ENCODE measurements at regions not wholly inside any gene's neighbourhood (a gene's known extent, or its start where the extent isn't known, plus 50 kb on each side); places are given as distances from the start of the nearest gene placed in this dataset.

DNA sequence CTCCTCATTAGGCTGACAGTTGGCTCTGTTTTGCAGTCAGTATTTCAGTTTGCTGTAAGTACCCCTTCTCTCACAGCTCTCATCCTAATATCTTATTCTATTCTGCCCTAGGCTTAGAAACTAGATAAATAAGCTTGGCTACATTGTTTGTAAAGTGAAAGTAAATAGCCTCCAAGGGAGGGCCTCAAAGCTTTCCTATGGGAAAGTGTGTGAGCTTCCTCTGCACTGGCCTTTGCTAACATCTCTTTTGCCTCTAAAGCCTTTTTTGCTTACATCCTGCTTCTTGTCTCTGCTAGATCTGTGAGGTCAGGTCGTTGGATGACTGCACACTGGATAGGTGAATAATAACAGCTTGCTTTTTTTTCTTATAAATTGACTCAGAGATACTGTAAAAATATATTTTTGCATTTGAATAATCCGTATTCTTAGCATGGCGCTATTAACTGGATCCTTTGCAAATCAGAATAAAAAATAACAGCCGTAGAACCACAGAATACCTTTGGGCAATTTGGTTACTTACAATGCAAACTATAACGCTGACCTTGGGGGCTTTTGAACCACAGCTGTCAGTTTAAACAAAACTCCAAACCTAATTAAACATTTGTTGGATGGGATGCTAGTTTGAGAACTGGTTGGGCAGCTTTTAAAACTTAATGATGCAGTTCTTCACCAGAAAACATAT is 55.1 kb downstream of the TTC6 start:
- H3K4me1 ChIP-seq (ENCODE audit: control insufficient read depth, extremely low read depth, insufficient read depth, low read length), result no peaks in the 10 kb centered on the region
- no peak overlapping the region for H2AFZ ChIP-seq (ENCODE audit: low read depth, low read length)
- peaks cover 2 to 4% of the 10 kb centered on the region in 2 experiments for H3K27me3 ChIP-seq (ENCODE audit: control insufficient read depth in 2 of 2, insufficient read depth in 2 of 2, low read length in 2 of 2)
- no peaks in the 10 kb centered on the region for H3K9me3 ChIP-seq (replicated peaks; ENCODE audit: control insufficient read depth, insufficient read depth, low read length)
- H3K79me2 ChIP-seq (ENCODE audit: control insufficient read depth, insufficient read depth, low read length), result no peaks in the 10 kb centered on the region
- H3K9me1 ChIP-seq (replicated peaks; ENCODE audit: control insufficient read depth, extremely low read depth, insufficient read depth, low read length), result no peaks in the 10 kb centered on the region
- dilution Hi-C loops (cut with MboI; ENCODE audit: extremely low pct_ligation_motif_present, low sequenced_read_pairs) (no loop called here), intact Hi-C loops (cut with micrococcal nuclease) (no loop called here)
- no peak overlapping the region for H3K4me2 ChIP-seq (ENCODE audit: insufficient read depth, low read length)
- FAIRE-seq (no peak), DNase-seq (ENCODE audit: low read depth, low spot score) (no peak)
- no peak overlapping the region for H3K27ac ChIP-seq (ENCODE audit: insufficient read depth, low read depth, low read length)
- H4K20me1 ChIP-seq (replicated peaks; ENCODE audit: control insufficient read depth, extremely low read depth, insufficient read depth, low read length), result no peaks in the 10 kb centered on the region
- no peaks in the 10 kb centered on the region for H3K36me3 ChIP-seq (ENCODE audit: control insufficient read depth in 2 of 2, extremely low read depth in 1 of 2, insufficient read depth in 2 of 2, low read length in 2 of 2)
- H3K9ac ChIP-seq (replicated peaks; ENCODE audit: extremely low read depth, insufficient read depth, low read length), result no peak overlapping the region
- BruUV-seq (replicated peaks), result no TSS peak
- ChIA-PET POLR2A (no interaction called here), CTCF (interaction anchor here (0.8 to 1.2 kb wide), 3 partner anchors 9 to 32 kb away, joined by 3 read pairs; no protein-coding TSS in a partner anchor)
- TF ChIP-seq GATA2 (IDR thresholded peaks at IDR 0.05; ENCODE audit: insufficient read depth, insufficient read length, low read depth, low read length) (no peak), POLR2A (IDR thresholded peaks at IDR 0.05; ENCODE audit: low read depth, low read length) (no peak)
- TF ChIP-seq, protein P1, sequence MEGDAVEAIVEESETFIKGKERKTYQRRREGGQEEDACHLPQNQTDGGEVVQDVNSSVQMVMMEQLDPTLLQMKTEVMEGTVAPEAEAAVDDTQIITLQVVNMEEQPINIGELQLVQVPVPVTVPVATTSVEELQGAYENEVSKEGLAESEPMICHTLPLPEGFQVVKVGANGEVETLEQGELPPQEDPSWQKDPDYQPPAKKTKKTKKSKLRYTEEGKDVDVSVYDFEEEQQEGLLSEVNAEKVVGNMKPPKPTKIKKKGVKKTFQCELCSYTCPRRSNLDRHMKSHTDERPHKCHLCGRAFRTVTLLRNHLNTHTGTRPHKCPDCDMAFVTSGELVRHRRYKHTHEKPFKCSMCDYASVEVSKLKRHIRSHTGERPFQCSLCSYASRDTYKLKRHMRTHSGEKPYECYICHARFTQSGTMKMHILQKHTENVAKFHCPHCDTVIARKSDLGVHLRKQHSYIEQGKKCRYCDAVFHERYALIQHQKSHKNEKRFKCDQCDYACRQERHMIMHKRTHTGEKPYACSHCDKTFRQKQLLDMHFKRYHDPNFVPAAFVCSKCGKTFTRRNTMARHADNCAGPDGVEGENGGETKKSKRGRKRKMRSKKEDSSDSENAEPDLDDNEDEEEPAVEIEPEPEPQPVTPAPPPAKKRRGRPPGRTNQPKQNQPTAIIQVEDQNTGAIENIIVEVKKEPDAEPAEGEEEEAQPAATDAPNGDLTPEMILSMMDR (IDR thresholded peaks at IDR 0.05; ENCODE audit: extremely low read depth in 1 of 2, insufficient read depth in 1 of 2, low read depth in 1 of 2, low read length in 2 of 2), result no peak
- no peak overlapping the region for H3K4me3 ChIP-seq (replicated peaks in 1 of 3; ENCODE audit: insufficient read depth in 1 of 3, low read depth in 1 of 3, low read length in 3 of 3)

GRCh38 chr14:37652042-37652441 is 56.6 kb downstream of the TTC6 start:
- H3K4me2 ChIP-seq (ENCODE audit: insufficient read depth, low read length), result no peak overlapping the region
- H3K27me3 ChIP-seq (ENCODE audit: control insufficient read depth in 2 of 2, insufficient read depth in 2 of 2, low read length in 2 of 2), result peaks cover 0 to 4% of the 10 kb centered on the region in 2 experiments
- DNase-seq (ENCODE audit: low read depth, low spot score) (no peak), FAIRE-seq (no peak)
- no peaks in the 10 kb centered on the region for H3K4me1 ChIP-seq (ENCODE audit: control insufficient read depth, extremely low read depth, insufficient read depth, low read length)
- no peaks in the 10 kb centered on the region for H3K36me3 ChIP-seq (ENCODE audit: control insufficient read depth in 2 of 2, extremely low read depth in 1 of 2, insufficient read depth in 2 of 2, low read length in 2 of 2)
- no peak overlapping the region for H3K27ac ChIP-seq (ENCODE audit: insufficient read depth, low read depth, low read length)
- TF ChIP-seq POLR2A (IDR thresholded peaks at IDR 0.05; ENCODE audit: low read depth, low read length) (no peak), JUN (IDR thresholded peaks at IDR 0.05; ENCODE audit: borderline replicate concordance, insufficient read depth, insufficient read length, low read depth) (no peak), GATA2 (IDR thresholded peaks at IDR 0.05; ENCODE audit: insufficient read depth, insufficient read length, low read depth, low read length) (no peak), POLR2AphosphoS5 (IDR thresholded peaks at IDR 0.05; ENCODE audit: insufficient read depth, low read depth, low read length) (no peak), FOS (IDR thresholded peaks at IDR 0.05; ENCODE audit: borderline replicate concordance, insufficient read depth, low read length) (no peak), MYC (IDR thresholded peaks at IDR 0.05; ENCODE audit: low read depth, low read length) (no peak), EZH2 (IDR thresholded peaks at IDR 0.05; ENCODE audit: borderline replicate concordance, low read depth, low read length, severe bottlenecking) (no peak)
- TF ChIP-seq, protein P1 (IDR thresholded peaks at IDR 0.05; ENCODE audit: extremely low read depth in 1 of 2, insufficient read depth in 1 of 2, low read depth in 1 of 2, low read length in 2 of 2), result no peak
- TF ChIP-seq, protein P2, sequence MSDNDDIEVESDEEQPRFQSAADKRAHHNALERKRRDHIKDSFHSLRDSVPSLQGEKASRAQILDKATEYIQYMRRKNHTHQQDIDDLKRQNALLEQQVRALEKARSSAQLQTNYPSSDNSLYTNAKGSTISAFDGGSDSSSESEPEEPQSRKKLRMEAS (IDR thresholded peaks at IDR 0.05; ENCODE audit: insufficient read depth, insufficient read length), result no peak
- H4K20me1 ChIP-seq (replicated peaks; ENCODE audit: control insufficient read depth, extremely low read depth, insufficient read depth, low read length), result no peaks in the 10 kb centered on the region
- H3K9me1 ChIP-seq (replicated peaks; ENCODE audit: control insufficient read depth, extremely low read depth, insufficient read depth, low read length), result no peaks in the 10 kb centered on the region
- H3K79me2 ChIP-seq (ENCODE audit: control insufficient read depth, insufficient read depth, low read length), result no peaks in the 10 kb centered on the region
- BruUV-seq (replicated peaks), result no TSS peak
- ChIA-PET CTCF (interaction anchor here (0.6 kb wide), 1 partner anchor 1093 kb away, joined by 3 read pairs; no protein-coding TSS in a partner anchor), POLR2A (no interaction called here)
- dilution Hi-C loops (cut with MboI; ENCODE audit: extremely low pct_ligation_motif_present, low sequenced_read_pairs) (no loop called here), intact Hi-C loops (cut with micrococcal nuclease) (no loop called here)
- H2AFZ ChIP-seq (ENCODE audit: low read depth, low read length), result no peak overlapping the region
- H3K4me3 ChIP-seq (replicated peaks in 1 of 3; ENCODE audit: insufficient read depth in 1 of 3, low read depth in 1 of 3, low read length in 3 of 3), result no peak overlapping the region
- H3K9ac ChIP-seq (replicated peaks; ENCODE audit: extremely low read depth, insufficient read depth, low read length), result no peak overlapping the region
- H3K9me3 ChIP-seq (replicated peaks; ENCODE audit: control insufficient read depth, insufficient read depth, low read length), result no peaks in the 10 kb centered on the region
